ENCODE measurements at regions not wholly inside any gene's neighbourhood (a gene's known extent, or its start where the extent isn't known, plus 50 kb on each side); places are given as distances from the start of the nearest gene placed in this dataset.
A peak's percentile ranks its signal among the peaks of the same experiment; 100 is the strongest.

DNA sequence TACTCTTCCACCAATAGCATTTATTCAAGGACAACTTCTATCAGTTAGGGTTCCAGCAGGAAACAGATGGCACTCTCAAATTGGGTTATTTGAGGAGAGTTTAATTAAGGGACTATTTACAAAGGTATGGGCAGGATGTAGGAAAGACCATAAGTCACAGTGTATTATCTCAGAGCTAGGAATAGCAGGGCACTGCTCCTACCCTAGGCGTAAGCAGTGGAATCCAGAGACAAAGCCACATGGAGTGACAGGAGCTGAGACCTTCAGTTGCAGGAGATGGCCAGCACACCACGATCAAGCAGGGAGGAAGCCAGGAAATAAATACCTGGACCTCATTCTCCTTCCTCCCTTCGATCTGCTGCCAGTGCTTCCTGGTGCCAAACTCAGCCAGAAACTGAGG, 274.9 kb upstream of the SLC30A5 start:
- no peaks in the 10 kb centered on the region for H3K27me3 ChIP-seq (ENCODE audit: insufficient read depth)
- peaks cover 4% of the 10 kb centered on the region; the same call in 1 of the 2 replicates for H3F3A ChIP-seq (replicated peaks; ENCODE audit: low read depth)
- H3K4me1 ChIP-seq (ENCODE audit: insufficient read depth): peaks cover 23% of the 10 kb centered on the region
- H3K27ac ChIP-seq (ENCODE audit: low read depth): peak overlapping the region; percentile 35; the same call in 1 of the 2 replicates
- peaks cover 4% of the 10 kb centered on the region; the same call in 1 of the 3 replicates for H3K9me3 Mint-ChIP-seq
- H3K27ac Mint-ChIP-seq: no peak overlapping the region
- H3K27me3 Mint-ChIP-seq (ENCODE audit: insufficient read depth, low read depth, poor library complexity): peaks cover 2% of the 10 kb centered on the region
- H3K4me1 Mint-ChIP-seq: peaks cover 23% of the 10 kb centered on the region
- peaks cover 18% of the 10 kb centered on the region; the same call in 1 of the 2 replicates for H3K9me2 ChIP-seq (ENCODE audit: insufficient read depth)
- no peak overlapping the region for H3K4me3 Mint-ChIP-seq
- H2AFZ ChIP-seq: peak overlapping the region; percentile 93
- 0 out of 2 replicates have a peak overlapping the region, but pooled peaks have one; percentile 28 for H3K4me2 ChIP-seq
- H3K79me2 ChIP-seq (replicated peaks; ENCODE audit: insufficient read depth): no peaks in the 10 kb centered on the region
- no peaks in the 10 kb centered on the region for H4K20me1 ChIP-seq (replicated peaks; ENCODE audit: insufficient read depth)
- no peaks in the 10 kb centered on the region for H3K36me3 Mint-ChIP-seq (ENCODE audit: low read depth)
- no peak overlapping the region for H3K4me3 ChIP-seq
- DNase-seq (ENCODE audit: low spot score): no peak
- H3K36me3 ChIP-seq (ENCODE audit: insufficient read depth): no peaks in the 10 kb centered on the region
- ATAC-seq: no peak
- no peak for TF ChIP-seq ZNF331 (CRISPR knock-in tag; IDR thresholded peaks at IDR 0.05; ENCODE audit: low read depth)
- TF ChIP-seq REST (IDR thresholded peaks at IDR 0.05; ENCODE audit: unreplicated experiment): no peak

- Mint-ChIP-seq H3K27ac (no peak overlapping the region), H3K4me3 (no peak overlapping the region), H3K27me3 (ENCODE audit: insufficient read depth, low read depth, poor library complexity) (peaks cover 2% of the 10 kb centered on the region), H3K4me1 (peaks cover 15% of the 10 kb centered on the region), H3K9me3 (no peaks in the 10 kb centered on the region), H3K36me3 (ENCODE audit: low read depth) (no peaks in the 10 kb centered on the region)
- Histone ChIP-seq H3K4me2 (no peak overlapping the region), H3K4me1 (ENCODE audit: insufficient read depth) (peaks cover 17% of the 10 kb centered on the region), H3K27me3 (ENCODE audit: insufficient read depth) (no peaks in the 10 kb centered on the region), H3K9me2 (ENCODE audit: insufficient read depth) (peaks cover 11% of the 10 kb centered on the region; the same call in 1 of the 2 replicates), H3F3A (replicated peaks; ENCODE audit: low read depth) (peaks cover 4% of the 10 kb centered on the region; the same call in 1 of the 2 replicates), H3K4me3 (no peak overlapping the region), H3K79me2 (replicated peaks; ENCODE audit: insufficient read depth) (no peaks in the 10 kb centered on the region), H2AFZ (peak overlapping the region; percentile 4; the same call in 1 of the 2 replicates), H3K36me3 (ENCODE audit: insufficient read depth) (no peaks in the 10 kb centered on the region), H3K27ac (ENCODE audit: low read depth) (no peak overlapping the region), H4K20me1 (replicated peaks; ENCODE audit: insufficient read depth) (no peaks in the 10 kb centered on the region)
- ATAC-seq: no peak
- DNase-seq (ENCODE audit: low spot score): no peak
- TF ChIP-seq REST (IDR thresholded peaks at IDR 0.05; ENCODE audit: unreplicated experiment) (no peak), CREB1 (CRISPR knock-in tag; IDR thresholded peaks at IDR 0.05; ENCODE audit: low read depth) (no peak), JUNB (IDR thresholded peaks at IDR 0.05; ENCODE audit: unreplicated experiment) (no peak), EZH2 (IDR thresholded peaks at IDR 0.05; ENCODE audit: low read depth, unreplicated experiment) (no peak), NANOG (IDR thresholded peaks at IDR 0.05; ENCODE audit: borderline replicate concordance) (no peak), ZNF462 (CRISPR knock-in tag; IDR thresholded peaks at IDR 0.05) (no peak), POLR2AphosphoS5 (IDR thresholded peaks at IDR 0.05; ENCODE audit: low read depth) (no peak)
These were observed 272.8 kb upstream of the SLC30A5 start for GRCh38 chr5:68821056-68821455.

Data from GM23338 (cell line).